ENCODE measurements at regions not wholly inside any gene's neighbourhood (a gene's known extent, or its start where the extent isn't known, plus 50 kb on each side); places are given as distances from the start of the nearest gene placed in this dataset.

GRCh38 chr2:126306539-126306938 lies 349.4 kb upstream of the GYPC start:
- DNase-seq (ENCODE audit: low read depth in 2 of 2), result no peak

DNA sequence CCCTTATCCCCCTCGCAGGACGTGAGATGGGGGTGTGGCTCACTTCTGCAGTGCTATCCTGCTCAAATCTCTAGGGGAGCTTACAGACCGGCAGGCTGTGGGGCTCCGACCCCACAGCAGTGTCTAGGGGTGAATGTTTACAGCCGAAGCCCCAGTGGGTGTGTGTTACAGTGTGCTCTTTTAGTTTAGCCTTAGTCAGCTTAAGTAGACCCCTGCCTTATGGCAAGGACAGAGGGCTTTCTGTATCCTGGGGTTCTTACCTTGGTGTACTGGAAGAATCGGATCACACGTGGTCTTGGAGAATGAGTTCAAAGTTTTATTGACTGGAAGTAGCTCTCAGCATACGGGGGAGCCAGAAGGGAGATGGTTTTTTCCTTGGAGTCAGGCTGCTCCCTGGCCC lies 348.2 kb upstream of the GYPC start:
- DNase-seq (ENCODE audit: low read depth in 2 of 2), result no peak

DNA sequence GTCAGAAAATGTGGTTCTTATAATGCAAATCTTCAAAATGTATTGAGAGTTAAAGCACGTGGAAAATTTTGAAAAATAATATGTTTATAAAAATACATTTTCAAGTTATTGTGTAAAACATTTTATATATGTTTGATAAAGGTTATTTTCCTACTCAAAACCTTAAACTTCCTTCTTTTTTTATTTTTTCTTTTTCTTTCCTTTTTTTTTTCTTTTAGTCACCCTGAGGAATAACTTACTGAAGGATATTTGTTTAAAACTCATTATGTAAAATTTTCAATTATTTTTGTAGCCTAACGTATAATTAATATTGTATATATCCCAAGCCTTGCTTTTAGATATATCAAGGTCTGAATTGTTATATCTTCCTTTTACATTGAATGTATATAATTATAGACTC lies 346.8 kb upstream of the GYPC start:
- DNase-seq (ENCODE audit: low read depth in 2 of 2), result no peak

DNA sequence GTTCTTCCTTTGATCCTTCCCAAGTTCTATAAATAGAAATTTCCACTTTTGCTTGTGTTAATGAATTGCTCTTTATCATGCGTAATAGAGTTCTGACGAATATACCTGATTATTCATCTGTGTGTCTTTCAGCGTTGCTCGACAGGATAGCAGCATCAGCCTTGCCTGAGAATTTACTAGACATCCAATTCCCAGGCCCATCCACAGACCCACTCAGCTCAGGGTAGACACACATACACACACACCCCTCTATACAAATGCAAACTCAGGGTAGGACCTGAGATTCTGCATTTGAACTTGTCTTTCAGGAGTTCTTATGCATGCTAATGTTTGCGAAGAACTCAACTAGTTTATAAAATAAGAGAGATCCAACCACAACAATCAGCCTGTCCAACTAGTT lies 343.4 kb upstream of the GYPC start:
- DNase-seq (ENCODE audit: low read depth in 2 of 2), result no peak

GRCh38 chr2:126315828-126316227 lies 340.1 kb upstream of the GYPC start:
- DNase-seq (ENCODE audit: low read depth in 2 of 2), result no peak

GRCh38 chr2:126317790-126318431 lies 338.0 kb upstream of the GYPC start:
- no peak for DNase-seq (ENCODE audit: low read depth in 2 of 2)

DNA sequence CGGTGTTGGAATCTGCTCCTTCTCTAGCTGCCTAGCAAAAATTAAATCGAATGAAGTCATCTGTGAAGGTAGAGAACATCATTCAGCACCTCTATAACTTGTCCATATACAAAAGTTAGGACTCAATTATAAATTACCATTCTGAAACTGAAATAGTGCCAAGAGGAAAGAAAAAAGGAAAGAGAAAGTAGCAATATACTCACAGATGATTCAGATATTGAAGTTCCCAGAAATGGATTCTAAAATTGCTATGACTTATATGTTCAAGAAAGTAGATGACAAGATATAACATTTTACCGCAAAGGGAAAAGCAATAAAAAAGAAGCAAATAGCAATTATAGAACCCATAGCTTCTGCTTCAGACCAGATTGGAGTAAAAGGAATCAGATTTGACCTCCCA lies 333.6 kb upstream of the GYPC start:
- DNase-seq (ENCODE audit: low read depth in 2 of 2), result no peak

GRCh38 chr2:126325202-126325601 lies 330.8 kb upstream of the GYPC start:
- DNase-seq (ENCODE audit: low read depth in 2 of 2), result no peak

- DNase-seq (ENCODE audit: low read depth in 2 of 2), result no peak
Measured at GRCh38 chr2:126329173-126329572, 326.8 kb upstream of the GYPC start.

- DNase-seq (ENCODE audit: low read depth in 2 of 2), result no peak
Measured at GRCh38 chr2:126342457-126342856, 313.5 kb upstream of the GYPC start.

- no peak for DNase-seq (ENCODE audit: low read depth in 2 of 2)
Measured at GRCh38 chr2:126343136-126343535, 312.8 kb upstream of the GYPC start.

GRCh38 chr2:126344493-126344892 lies 311.5 kb upstream of the GYPC start:
- DNase-seq (ENCODE audit: low read depth in 2 of 2), result no peak

DNA sequence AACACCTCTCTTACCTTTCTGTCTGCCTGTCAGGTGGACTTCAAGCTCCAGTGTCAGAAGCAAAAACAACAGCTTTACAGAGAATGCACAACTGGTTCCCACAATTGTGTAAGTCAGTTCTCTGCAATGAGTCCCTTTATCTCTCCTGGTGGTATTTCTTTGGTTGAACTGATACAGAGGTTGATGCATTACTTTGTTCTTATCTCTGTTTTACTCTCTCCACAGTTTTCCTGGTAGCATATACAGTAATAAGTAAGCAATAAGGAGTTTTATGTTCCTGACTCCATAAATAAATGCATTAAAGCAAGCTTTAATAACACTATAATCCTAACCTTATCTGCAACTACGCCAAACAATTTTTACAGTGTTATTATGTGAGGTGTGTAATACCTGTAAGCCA lies 310.3 kb upstream of the GYPC start:
- DNase-seq (ENCODE audit: low read depth in 2 of 2), result no peak

DNA sequence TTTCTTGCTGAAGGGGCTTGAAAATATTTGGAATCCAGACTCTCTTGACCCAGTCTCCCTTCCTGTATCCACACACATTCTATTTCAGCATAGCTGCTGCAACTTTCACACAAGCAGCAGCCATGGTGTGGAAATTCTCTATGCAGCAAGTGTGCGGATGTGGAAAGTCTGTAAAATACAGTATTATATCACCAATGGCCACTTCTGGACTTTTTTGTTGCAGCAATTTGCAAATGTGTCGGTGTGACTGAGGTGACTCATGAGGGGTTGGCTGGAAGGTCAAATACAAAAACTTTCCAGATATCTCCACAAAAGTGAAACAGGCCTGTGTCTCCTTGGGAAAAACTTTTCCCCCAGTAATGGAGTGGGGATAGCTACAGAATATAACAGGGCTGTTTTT lies 299.3 kb upstream of the GYPC start:
- no peak for DNase-seq (ENCODE audit: low read depth in 2 of 2)

GRCh38 chr2:126358122-126358521 lies 297.8 kb upstream of the GYPC start:
- no peak for DNase-seq (ENCODE audit: low read depth in 2 of 2)

- DNase-seq (ENCODE audit: low read depth in 2 of 2), result no peak
Measured at GRCh38 chr2:126359494-126359893, 296.5 kb upstream of the GYPC start.

DNA sequence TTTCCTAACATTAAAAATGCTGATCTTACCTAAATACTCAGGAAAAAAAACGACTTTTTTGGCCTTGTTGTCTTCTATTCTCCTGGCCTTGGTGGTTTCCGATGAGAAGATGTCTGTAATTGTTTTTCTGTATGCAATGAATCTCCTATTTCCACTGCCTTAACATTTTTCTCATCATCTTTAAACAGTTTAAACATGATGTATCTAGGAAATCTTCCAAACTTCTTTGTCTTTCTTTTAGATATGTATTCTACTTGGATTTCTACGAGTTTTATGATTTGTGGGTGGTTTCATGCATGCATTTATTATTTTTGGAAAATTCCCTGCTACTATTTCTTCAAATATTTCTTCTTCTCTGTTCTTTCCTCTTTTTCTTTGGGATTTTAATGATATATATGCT lies 288.6 kb upstream of the GYPC start:
- DNase-seq (ENCODE audit: low read depth in 2 of 2), result no peak

DNA sequence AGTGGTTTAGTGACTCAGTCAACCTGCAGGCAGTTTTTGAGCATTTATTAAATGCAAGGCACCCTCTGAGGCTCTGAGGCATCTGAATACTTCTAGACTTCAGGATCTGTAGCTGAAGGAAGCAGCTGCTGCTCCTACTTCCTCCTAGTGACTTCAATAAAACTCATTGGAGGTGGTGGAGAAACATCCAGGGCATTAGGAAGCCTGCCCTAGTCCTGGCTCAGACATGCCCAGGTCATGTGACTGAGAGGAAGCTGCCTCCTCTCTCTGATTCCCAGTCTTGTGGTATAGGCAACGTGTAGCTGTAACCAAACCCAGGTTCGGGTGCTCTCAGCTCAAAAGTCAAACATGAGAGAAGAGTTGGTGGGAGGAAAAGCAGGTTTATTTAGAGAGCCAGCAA lies 287.2 kb upstream of the GYPC start:
- no peak for DNase-seq (ENCODE audit: low read depth in 2 of 2)

DNA sequence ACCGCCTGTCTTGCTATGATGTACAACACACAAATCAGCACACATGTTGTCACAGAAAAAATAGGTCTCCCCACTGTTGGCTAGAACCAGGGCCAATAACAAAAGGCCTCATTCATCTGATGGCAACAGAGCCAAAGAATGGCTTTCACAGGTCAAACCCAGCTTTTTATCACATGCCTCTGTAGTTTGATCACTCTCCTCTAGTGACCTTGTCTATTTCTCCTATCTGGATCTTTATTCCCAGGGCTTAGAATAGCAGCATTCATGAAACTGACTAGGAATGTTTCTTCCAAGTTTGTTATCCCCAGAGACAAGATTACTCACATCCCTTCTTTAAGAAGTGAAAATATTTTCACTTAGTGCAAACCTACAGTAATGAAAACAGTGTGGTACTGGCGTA lies 285.8 kb upstream of the GYPC start:
- no peak for DNase-seq (ENCODE audit: low read depth in 2 of 2)

- DNase-seq (ENCODE audit: low read depth in 2 of 2), result no peak
Measured at GRCh38 chr2:126372406-126372805, 283.6 kb upstream of the GYPC start.

DNA sequence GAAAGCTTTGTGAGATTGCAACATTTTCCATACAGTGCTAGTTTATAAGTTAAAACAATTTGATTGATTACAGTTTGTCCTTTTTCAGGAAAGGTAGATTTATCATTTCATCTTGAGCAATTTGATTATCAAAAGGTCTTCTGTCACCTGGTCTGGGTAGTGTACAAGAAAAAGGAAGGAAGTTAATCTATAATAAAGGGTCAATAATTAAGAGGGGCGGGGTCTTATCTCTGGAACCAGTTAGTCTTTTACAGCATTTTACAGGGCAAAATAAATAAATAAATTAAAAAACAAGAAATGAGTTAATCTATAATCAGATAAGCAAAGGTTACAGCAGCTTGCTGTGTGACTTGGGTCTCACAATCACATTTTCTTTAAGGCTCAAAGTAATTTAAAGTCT lies 277.8 kb upstream of the GYPC start:
- no peak for DNase-seq (ENCODE audit: low read depth in 2 of 2)

DNA sequence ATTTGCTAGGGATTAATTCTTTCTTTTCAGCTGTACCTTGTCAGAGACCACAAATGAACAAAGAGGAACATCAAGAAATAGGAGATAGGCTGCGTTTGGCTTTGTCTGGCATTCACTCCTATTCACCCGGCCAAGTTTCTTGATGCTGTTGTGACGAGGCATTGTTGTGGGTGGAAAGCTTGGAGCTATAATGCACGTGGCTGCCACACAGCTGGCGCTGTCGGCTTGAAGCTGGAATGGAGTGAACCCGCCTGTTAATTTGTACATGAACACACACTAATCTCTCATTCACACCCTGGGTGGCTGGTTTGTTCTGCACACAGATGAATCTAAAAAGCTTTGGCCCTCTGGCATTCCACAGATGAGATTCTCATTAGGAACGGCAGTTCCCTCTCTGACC lies 274.9 kb upstream of the GYPC start:
- DNase-seq (ENCODE audit: low read depth in 2 of 2), result no peak

GRCh38 chr2:126382998-126383397 lies 273.0 kb upstream of the GYPC start:
- no peak for DNase-seq (ENCODE audit: low read depth in 2 of 2)

- no peak for DNase-seq (ENCODE audit: low read depth in 2 of 2)
Measured at GRCh38 chr2:126383800-126384199, 272.2 kb upstream of the GYPC start.

GRCh38 chr2:126385441-126385840 lies 270.5 kb upstream of the GYPC start:
- no peak for DNase-seq (ENCODE audit: low read depth in 2 of 2)
